Bronchial epithelial cell (primary cell): ENCODE measurements at regions not wholly inside any gene's neighbourhood (a gene's known extent, or its start where the extent isn't known, plus 50 kb on each side); places are given as distances from the start of the nearest gene placed in this dataset.

Source experiments
- DNase-seq: peaks from one replicate; pipeline ENCODE4 v3.0.0-alpha.2; 2010; ENCODE audit warnings: low read depth
- FAIRE-seq: peaks from 2 replicates; lab custom pipeline; 2011; peaks lifted over from hg19 to GRCh38; lab: Jason Lieb, UNC
- H3K27me3 ChIP-seq: 2 replicates; pipeline ENCODE4 v1.5.1; 2011; ENCODE audit warnings: low read length; ENCODE audit not compliant: control insufficient read depth, insufficient read depth
- H3K36me3 ChIP-seq: 2 replicates; pipeline ENCODE4 v1.5.1; 2011; ENCODE audit warnings: low read length; ENCODE audit not compliant: control insufficient read depth, insufficient read depth
- H3K4me3 ChIP-seq: 2 replicates; pipeline ENCODE4 v1.5.1; 2011; ENCODE audit warnings: mild to moderate bottlenecking, low read depth, low read length, control low read depth
- CTCF ChIP-seq: IDR thresholded peaks from 2 replicates; pipeline ENCODE4 v1.5.1; 2011; ENCODE audit warnings: mild to moderate bottlenecking, moderate library complexity, low read length, control low read depth, inconsistent platforms; ENCODE audit not compliant: insufficient read depth, severe bottlenecking

- Histone ChIP-seq H3K4me3 (no peak overlapping the region), H3K36me3 (no peaks in the 10 kb centered on the region), H3K27me3 (no peaks in the 10 kb centered on the region)
- no peak for TF ChIP-seq CTCF
- FAIRE-seq (no peak), DNase-seq (peak; percentile 64)
These were observed 262.9 kb downstream of the SNX13 start for GRCh38 chr7:17677408-17677807.

- Histone ChIP-seq H3K4me3 (no peak overlapping the region), H3K36me3 (no peaks in the 10 kb centered on the region), H3K27me3 (no peaks in the 10 kb centered on the region)
- DNase-seq (no peak), FAIRE-seq (no peak)
- no peak for TF ChIP-seq CTCF
These were observed 261.4 kb downstream of the SNX13 start for GRCh38 chr7:17678896-17679295.

GRCh38 chr7:17679458-17679857 lies 260.8 kb downstream of the SNX13 start:
- FAIRE-seq: no peak
- H3K36me3 ChIP-seq: no peaks in the 10 kb centered on the region
- TF ChIP-seq CTCF: no peak
- no peak overlapping the region for H3K4me3 ChIP-seq
- DNase-seq: no peak
- H3K27me3 ChIP-seq: no peaks in the 10 kb centered on the region

GRCh38 chr7:17680026-17680425 lies 260.3 kb downstream of the SNX13 start:
- H3K27me3 ChIP-seq: no peaks in the 10 kb centered on the region
- no peaks in the 10 kb centered on the region for H3K36me3 ChIP-seq
- DNase-seq (peak; percentile 96), FAIRE-seq (peak; percentile 13)
- no peak for TF ChIP-seq CTCF
- H3K4me3 ChIP-seq: no peak overlapping the region

GRCh38 chr7:17680943-17681351 lies 259.3 kb downstream of the SNX13 start:
- Histone ChIP-seq H3K27me3 (no peaks in the 10 kb centered on the region), H3K4me3 (no peak overlapping the region), H3K36me3 (no peaks in the 10 kb centered on the region)
- peak; percentile 73 for DNase-seq
- no peak for TF ChIP-seq CTCF
- FAIRE-seq: no peak

GRCh38 chr7:17681965-17682364 lies 258.3 kb downstream of the SNX13 start:
- DNase-seq (no peak), FAIRE-seq (peak; percentile 40)
- H3K27me3 ChIP-seq: no peaks in the 10 kb centered on the region
- no peak for TF ChIP-seq CTCF
- no peak overlapping the region for H3K4me3 ChIP-seq
- no peaks in the 10 kb centered on the region for H3K36me3 ChIP-seq
